Kidney epithelial cell (primary cell): ENCODE measurements at regions not wholly inside any gene's neighbourhood (a gene's known extent, or its start where the extent isn't known, plus 50 kb on each side); places are given as distances from the start of the nearest gene placed in this dataset.

Experiments used
- DNase-seq: peaks from one replicate; pipeline ENCODE4 v3.0.0-alpha.2; 2010; ENCODE audit warnings: low read depth
- H3K27me3 ChIP-seq: 2 replicates; pipeline ENCODE4 v1.6.0; 2011; ENCODE audit warnings: low read length; ENCODE audit not compliant: control insufficient read depth, insufficient read depth
- H3K36me3 ChIP-seq: 2 replicates; pipeline ENCODE4 v1.5.1; 2011; ENCODE audit warnings: low read length; ENCODE audit not compliant: control insufficient read depth, insufficient read depth
- H3K4me3 ChIP-seq: 2 replicates; pipeline ENCODE4 v1.5.1; 2011; ENCODE audit warnings: low read depth, mild to moderate bottlenecking, control low read depth, low read length
- TF ChIP-seq, protein P1 (sequence below): IDR thresholded peaks from 2 replicates; pipeline ENCODE4 v1.5.1; 2011; ENCODE audit warnings: mild to moderate bottlenecking, moderate library complexity, low read length, control low read depth, inconsistent platforms; ENCODE audit not compliant: insufficient read depth, poor library complexity, severe bottlenecking

DNA sequence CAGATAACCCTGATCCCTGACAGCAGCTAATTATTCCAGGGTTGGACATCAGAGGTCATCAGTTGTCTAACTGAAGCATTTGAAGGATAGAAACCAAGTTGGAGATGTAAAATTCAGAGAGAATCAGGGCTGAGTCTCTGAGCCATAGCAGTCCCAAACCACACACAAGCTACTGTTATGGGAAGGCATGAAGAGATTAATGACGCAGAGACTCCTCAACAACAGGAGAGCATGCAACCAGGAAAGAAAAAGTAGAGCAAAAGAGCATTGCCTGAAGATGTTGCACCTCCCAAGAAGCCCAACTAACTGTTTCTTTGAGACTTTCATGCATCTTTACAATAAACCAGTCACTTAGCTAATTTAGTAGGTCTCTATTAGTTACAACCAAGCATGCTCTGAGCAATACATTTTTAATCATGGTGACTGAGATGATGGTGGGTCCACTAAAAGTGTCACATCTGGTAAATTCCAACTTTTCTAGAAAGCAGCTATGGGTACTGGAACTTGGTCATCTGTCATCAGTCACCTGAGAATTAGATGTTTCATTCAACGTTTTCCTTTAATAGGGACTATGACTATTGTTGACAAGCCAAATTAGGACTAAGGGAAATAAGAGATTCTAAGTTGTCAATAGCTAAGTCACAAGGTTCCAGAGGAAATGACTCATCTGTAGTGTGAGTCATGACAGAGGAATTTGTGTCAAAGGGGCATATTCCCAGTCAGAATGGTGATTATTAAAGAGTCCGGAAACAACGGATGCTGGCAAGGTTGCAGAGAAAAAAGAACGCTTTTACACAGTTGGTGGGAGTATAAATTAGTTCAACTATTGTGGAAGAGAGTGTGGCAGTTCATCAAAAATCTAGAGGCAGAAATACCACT lies 239.8 kb downstream of the CHD9NB start:
- H3K27me3 ChIP-seq, result no peaks in the 10 kb centered on the region

DNA sequence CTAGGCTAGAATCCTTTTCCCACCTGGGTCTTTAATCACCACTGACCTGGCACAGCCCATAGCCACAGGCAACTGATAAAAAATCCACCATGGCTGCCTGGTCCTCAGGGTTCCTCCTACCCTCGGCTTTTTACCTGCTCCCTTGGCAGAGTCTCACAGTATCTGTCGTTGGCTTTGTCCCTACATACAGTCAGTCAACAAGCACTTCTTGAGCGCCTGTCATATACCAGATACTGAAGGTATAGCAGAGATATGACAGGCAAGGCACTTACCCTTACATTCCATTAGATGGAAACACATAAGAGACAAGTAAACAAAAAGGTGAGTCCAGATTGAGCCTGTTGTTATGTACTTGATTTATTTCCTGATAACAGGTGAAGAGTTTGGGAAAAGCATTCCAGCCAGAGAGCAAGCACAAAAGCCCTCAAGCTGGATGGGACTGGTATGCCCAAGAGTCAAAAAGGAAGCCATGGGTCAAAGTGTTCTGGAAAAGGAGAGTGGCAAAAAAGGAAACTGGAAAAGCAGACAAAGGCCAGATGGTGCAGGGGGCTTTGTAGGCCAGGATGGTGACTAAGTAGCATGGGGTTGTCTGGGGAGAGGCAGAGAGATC lies 247.0 kb downstream of the CHD9NB start:
- no peaks in the 10 kb centered on the region for H3K27me3 ChIP-seq
- H3K4me3 ChIP-seq, result no peak overlapping the region
- no peak for DNase-seq
- no peaks in the 10 kb centered on the region for H3K36me3 ChIP-seq
- TF ChIP-seq, protein P1, sequence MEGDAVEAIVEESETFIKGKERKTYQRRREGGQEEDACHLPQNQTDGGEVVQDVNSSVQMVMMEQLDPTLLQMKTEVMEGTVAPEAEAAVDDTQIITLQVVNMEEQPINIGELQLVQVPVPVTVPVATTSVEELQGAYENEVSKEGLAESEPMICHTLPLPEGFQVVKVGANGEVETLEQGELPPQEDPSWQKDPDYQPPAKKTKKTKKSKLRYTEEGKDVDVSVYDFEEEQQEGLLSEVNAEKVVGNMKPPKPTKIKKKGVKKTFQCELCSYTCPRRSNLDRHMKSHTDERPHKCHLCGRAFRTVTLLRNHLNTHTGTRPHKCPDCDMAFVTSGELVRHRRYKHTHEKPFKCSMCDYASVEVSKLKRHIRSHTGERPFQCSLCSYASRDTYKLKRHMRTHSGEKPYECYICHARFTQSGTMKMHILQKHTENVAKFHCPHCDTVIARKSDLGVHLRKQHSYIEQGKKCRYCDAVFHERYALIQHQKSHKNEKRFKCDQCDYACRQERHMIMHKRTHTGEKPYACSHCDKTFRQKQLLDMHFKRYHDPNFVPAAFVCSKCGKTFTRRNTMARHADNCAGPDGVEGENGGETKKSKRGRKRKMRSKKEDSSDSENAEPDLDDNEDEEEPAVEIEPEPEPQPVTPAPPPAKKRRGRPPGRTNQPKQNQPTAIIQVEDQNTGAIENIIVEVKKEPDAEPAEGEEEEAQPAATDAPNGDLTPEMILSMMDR, result no peak

More for the DNA sequence above, 239.8 kb downstream of the CHD9NB start:
- TF ChIP-seq, protein P1, result no peak
- Histone ChIP-seq H3K36me3 (no peaks in the 10 kb centered on the region), H3K4me3 (no peak overlapping the region)
- DNase-seq, result peak; percentile 42

DNA sequence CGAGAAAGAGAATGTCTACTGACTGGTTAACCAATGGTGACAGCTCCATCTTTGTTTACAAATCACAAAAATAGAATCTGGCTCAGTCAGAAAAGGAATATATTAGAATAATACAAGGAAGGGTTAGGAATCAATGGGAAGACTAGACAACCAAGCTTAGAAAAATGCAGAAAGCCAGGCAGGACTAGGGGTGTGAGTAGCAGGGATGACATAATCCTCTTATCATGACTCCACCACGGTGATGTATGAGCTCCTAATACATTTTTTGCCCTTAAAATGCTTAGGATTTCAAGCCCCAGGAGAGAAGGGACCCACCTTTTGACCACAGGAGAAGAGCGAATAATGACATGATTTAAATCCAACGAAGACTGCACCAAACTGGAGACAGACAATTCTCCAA lies 252.3 kb downstream of the CHD9NB start:
- no peak for DNase-seq
- TF ChIP-seq, protein P1, result no peak
- Histone ChIP-seq H3K4me3 (no peak overlapping the region), H3K36me3 (no peaks in the 10 kb centered on the region), H3K27me3 (no peaks in the 10 kb centered on the region)

DNA sequence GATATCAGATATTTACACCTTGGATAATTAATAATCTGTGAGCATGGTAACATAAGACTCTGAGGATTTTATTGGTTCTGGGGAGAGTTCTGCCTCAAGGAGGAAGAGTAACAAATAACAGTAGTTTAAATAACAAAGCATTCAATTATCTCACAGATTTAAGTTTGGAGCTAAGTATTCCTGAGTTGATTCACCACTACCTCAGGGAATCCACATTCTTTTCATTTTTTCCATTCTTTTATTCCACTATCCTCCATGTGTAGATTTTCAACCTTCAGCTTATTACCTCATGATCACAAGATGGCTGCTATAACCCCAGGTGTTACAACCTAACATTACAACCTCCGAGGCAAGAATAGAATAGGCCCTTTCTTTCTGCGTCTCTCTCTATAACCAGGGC lies 252.2 kb upstream of the TOX3 start:
- H3K27me3 ChIP-seq, result no peaks in the 10 kb centered on the region
- H3K4me3 ChIP-seq, result no peak overlapping the region
- no peak for DNase-seq
- TF ChIP-seq, protein P1, result no peak
- no peaks in the 10 kb centered on the region for H3K36me3 ChIP-seq

DNA sequence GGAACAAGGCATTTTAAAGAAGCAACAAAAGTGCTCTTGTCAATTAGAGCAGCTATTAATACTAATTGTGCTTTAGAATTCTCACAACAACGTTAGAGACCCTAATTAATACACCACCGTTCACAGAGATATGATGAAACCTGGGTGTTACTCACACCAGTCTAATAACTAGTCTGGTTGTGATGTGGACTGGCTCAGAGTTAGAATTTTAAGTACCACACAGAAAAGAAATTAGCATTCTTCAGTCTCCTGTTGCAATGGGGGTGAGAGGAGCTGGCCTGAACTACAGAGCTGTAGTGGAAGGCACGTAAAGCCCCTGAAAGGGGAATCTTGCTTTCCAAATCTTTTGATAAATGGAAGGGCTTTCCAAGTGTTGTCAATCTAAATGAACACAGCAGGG lies 240.8 kb upstream of the TOX3 start:
- TF ChIP-seq, protein P1, result no peak
- DNase-seq, result no peak
- H3K27me3 ChIP-seq, result no peaks in the 10 kb centered on the region
- H3K36me3 ChIP-seq, result no peaks in the 10 kb centered on the region
- no peak overlapping the region for H3K4me3 ChIP-seq
